WTC11 (cell line): ENCODE measurements at regions not wholly inside any gene's neighbourhood (a gene's known extent, or its start where the extent isn't known, plus 50 kb on each side); places are given as distances from the start of the nearest gene placed in this dataset.

ENCODE experiments used
- ATAC-seq: fragments of 200-7000 bp; cut with Tn5 transposase; 2 replicates; pipeline ENCODE4 v1.10.0; 2021; ENCODE audit warnings: mild to moderate bottlenecking, moderate library complexity
- CTCF ChIA-PET: fragments of 300-600 bp; sonication (Branson Sonifier 250); formaldehyde crosslinking; loops from one replicate; lab custom pipeline; 2021; ENCODE audit warnings: antibody characterized with exemption; lab: Charles Lee
- POLR2A ChIA-PET: fragments of 350-600 bp; sonication (Branson Sonifier 250); formaldehyde crosslinking; loops from one replicate; lab custom pipeline; 2021; ENCODE audit warnings: antibody characterized with exemption; lab: Charles Lee
- DNase-seq: peaks from one replicate; pipeline ENCODE4 v3.0.0; 2021; ENCODE audit warnings: low spot score
- H3K27ac Mint-ChIP-seq: 2 replicates; pipeline ENCODE4 v1.8.0; 2021; ENCODE audit warnings: mixed read lengths
- H3K27me3 Mint-ChIP-seq: 2 replicates; pipeline ENCODE4 v1.8.0; 2021; ENCODE audit warnings: low read depth, mild to moderate bottlenecking, moderate library complexity, mixed read lengths
- H3K36me3 Mint-ChIP-seq: 2 replicates; pipeline ENCODE4 v1.8.0; 2021; ENCODE audit warnings: mixed read lengths
- H3K4me1 Mint-ChIP-seq: 2 replicates; pipeline ENCODE4 v1.8.0; 2022; ENCODE audit warnings: mixed read lengths
- H3K4me3 Mint-ChIP-seq: 2 replicates; pipeline ENCODE4 v1.8.0; 2021; ENCODE audit warnings: mild to moderate bottlenecking, moderate library complexity, mixed read lengths
- H3K9me3 Mint-ChIP-seq: 2 replicates; pipeline ENCODE4 v1.8.0; 2021; ENCODE audit warnings: mixed read lengths
- AR ChIP-seq: fragments of 250-450 bp; sonication (Bioruptor Pico); IDR thresholded peaks from 2 replicates; pipeline ENCODE4 v1.9.0; 2021; ENCODE audit warnings: mild to moderate bottlenecking
- CREB1 ChIP-seq: sonication (generic); formaldehyde crosslinking; IDR thresholded peaks from 2 replicates; pipeline ENCODE4 v1.8.0; 2023; ENCODE audit warnings: mild to moderate bottlenecking, missing genetic modification reagents
- ETV6 ChIP-seq: sonication (generic); formaldehyde crosslinking; IDR thresholded peaks from 2 replicates; pipeline ENCODE4 v1.8.1; 2022; ENCODE audit warnings: mild to moderate bottlenecking, missing genetic modification reagents
- IRF1 ChIP-seq: sonication (generic); formaldehyde crosslinking; IDR thresholded peaks from 2 replicates; pipeline ENCODE4 v1.8.0; 2023; ENCODE audit warnings: missing genetic modification reagents
- JUN ChIP-seq: sonication (generic); formaldehyde crosslinking; IDR thresholded peaks from 2 replicates; pipeline ENCODE4 v1.8.0; 2023; ENCODE audit warnings: mild to moderate bottlenecking, missing genetic modification reagents
- MXD4 ChIP-seq: fragments of 250-450 bp; sonication (Bioruptor Pico); IDR thresholded peaks from 2 replicates; pipeline ENCODE4 v1.8.0; 2021; ENCODE audit warnings: mild to moderate bottlenecking, moderate library complexity, borderline replicate concordance
- NFYB ChIP-seq: sonication (generic); formaldehyde crosslinking; conservative IDR thresholded peaks from 2 replicates; pipeline ENCODE4 v1.8.0; 2022; ENCODE audit warnings: low read depth, missing genetic modification reagents
- PRDM15 ChIP-seq: sonication (generic); formaldehyde crosslinking; IDR thresholded peaks from 2 replicates; pipeline ENCODE4 v1.8.0; 2022; ENCODE audit warnings: missing genetic modification reagents
- ZBTB43 ChIP-seq: sonication (generic); formaldehyde crosslinking; IDR thresholded peaks from 2 replicates; pipeline ENCODE4 v1.8.1; 2023; ENCODE audit warnings: mild to moderate bottlenecking, missing genetic modification reagents
- ZNF671 ChIP-seq: fragments of 250-450 bp; sonication (Bioruptor Pico); IDR thresholded peaks from 2 replicates; pipeline ENCODE4 v1.8.0; 2021; ENCODE audit warnings: mild to moderate bottlenecking
- TF ChIP-seq, protein P1 (sequence below): sonication (generic); formaldehyde crosslinking; IDR thresholded peaks from 2 replicates; pipeline ENCODE4 v1.8.1; 2023; ENCODE audit warnings: mild to moderate bottlenecking, missing genetic modification reagents
- TF ChIP-seq, protein P2 (sequence below): sonication (generic); formaldehyde crosslinking; IDR thresholded peaks from 2 replicates; pipeline ENCODE4 v1.8.1; 2023; ENCODE audit warnings: mild to moderate bottlenecking, missing genetic modification reagents, moderate library complexity

- TF ChIP-seq AR (CRISPR knock-in tag) (no peak), CREB1 (no peak), NFYB (no peak), MXD4 (CRISPR knock-in tag) (no peak), IRF1 (no peak), JUN (no peak)
- TF ChIP-seq, protein P1, sequence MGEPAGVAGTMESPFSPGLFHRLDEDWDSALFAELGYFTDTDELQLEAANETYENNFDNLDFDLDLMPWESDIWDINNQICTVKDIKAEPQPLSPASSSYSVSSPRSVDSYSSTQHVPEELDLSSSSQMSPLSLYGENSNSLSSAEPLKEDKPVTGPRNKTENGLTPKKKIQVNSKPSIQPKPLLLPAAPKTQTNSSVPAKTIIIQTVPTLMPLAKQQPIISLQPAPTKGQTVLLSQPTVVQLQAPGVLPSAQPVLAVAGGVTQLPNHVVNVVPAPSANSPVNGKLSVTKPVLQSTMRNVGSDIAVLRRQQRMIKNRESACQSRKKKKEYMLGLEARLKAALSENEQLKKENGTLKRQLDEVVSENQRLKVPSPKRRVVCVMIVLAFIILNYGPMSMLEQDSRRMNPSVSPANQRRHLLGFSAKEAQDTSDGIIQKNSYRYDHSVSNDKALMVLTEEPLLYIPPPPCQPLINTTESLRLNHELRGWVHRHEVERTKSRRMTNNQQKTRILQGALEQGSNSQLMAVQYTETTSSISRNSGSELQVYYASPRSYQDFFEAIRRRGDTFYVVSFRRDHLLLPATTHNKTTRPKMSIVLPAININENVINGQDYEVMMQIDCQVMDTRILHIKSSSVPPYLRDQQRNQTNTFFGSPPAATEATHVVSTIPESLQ (CRISPR knock-in tag) = no peak
Measured at GRCh38 chr6:26211963-26212362, 124.7 kb downstream of the HFE start (continued).

DNA sequence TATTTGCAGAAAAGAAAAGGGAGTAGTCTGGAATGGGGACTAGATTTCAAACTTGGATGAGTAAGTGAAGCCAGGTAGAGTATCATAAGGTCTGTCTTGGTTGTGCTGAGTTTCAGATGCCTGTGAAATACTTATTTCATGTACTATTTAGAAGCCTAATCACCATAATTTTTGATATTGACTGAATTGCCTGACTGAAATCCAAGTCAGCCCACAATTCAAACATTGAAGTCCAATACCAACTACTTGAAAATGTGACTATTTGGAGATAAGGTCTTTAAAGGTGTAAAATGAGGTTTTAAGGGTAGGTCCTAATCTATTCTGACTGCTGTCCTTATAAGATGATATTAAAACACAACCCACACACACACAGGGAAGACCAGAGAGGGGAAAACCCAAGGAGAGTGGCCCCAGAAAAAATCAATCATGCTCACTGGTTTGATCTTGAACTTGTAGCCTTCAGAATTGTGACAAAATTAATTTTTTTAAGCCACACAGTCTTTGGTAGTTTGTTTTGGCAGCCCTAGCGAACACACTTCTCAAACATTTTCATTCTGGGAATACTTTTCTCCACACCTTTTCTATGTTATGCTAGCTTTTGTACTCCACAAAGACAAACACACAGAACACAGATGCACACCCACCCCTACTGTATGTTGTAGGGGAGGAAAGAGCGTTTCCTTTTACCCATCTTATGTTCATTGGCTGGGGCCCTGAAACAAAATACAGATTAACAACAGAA is 126.3 kb downstream of the HFE start:
- Mint-ChIP-seq H3K4me3 (peak overlapping the region; percentile 44), H3K27me3 (no peaks in the 10 kb centered on the region), H3K4me1 (peaks cover 16% of the 10 kb centered on the region), H3K9me3 (no peaks in the 10 kb centered on the region), H3K27ac (peak overlapping the region; percentile 84), H3K36me3 (no peaks in the 10 kb centered on the region)
- ChIA-PET CTCF (no interaction called here), POLR2A (interaction anchor here (1.0 to 7.0 kb wide), 11 partner anchors 8 to 1680 kb away, joined by 3 to 383 read pairs (median 188); a partner anchor contains a TSS)
- ATAC-seq (no peak), DNase-seq (no peak)
- no peak for TF ChIP-seq ZBTB43 (CRISPR knock-in tag)
- TF ChIP-seq, protein P2, sequence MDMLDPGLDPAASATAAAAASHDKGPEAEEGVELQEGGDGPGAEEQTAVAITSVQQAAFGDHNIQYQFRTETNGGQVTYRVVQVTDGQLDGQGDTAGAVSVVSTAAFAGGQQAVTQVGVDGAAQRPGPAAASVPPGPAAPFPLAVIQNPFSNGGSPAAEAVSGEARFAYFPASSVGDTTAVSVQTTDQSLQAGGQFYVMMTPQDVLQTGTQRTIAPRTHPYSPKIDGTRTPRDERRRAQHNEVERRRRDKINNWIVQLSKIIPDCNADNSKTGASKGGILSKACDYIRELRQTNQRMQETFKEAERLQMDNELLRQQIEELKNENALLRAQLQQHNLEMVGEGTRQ (CRISPR knock-in tag) = no peak
- no peak for TF ChIP-seq ETV6 (CRISPR knock-in tag)
- no peak for TF ChIP-seq PRDM15 (CRISPR knock-in tag)
- TF ChIP-seq ZNF671 (CRISPR knock-in tag) = no peak
